ENCODE measurements at regions not wholly inside any gene's neighbourhood (a gene's known extent, or its start where the extent isn't known, plus 50 kb on each side); places are given as distances from the start of the nearest gene placed in this dataset.

DNA sequence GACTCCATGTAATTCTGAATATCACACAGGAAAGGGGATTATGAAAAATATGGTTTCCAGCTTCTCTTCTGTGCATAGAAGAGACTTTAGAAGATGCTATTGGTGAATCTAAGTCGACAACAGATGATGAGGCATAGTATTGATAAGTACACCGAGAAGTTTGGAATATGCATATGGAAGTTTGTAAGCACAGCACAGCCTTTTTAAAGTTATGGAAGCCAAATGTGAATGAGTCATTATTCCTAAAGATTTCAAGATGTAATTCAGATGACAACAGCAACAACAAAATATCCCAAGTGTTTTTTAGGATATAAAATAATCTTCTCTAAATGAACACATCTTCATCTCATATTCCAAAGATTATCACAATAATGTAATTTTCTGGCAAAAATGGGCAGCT, 1723.3 kb downstream of the EFNA5 start:
- TF ChIP-seq, protein P1, sequence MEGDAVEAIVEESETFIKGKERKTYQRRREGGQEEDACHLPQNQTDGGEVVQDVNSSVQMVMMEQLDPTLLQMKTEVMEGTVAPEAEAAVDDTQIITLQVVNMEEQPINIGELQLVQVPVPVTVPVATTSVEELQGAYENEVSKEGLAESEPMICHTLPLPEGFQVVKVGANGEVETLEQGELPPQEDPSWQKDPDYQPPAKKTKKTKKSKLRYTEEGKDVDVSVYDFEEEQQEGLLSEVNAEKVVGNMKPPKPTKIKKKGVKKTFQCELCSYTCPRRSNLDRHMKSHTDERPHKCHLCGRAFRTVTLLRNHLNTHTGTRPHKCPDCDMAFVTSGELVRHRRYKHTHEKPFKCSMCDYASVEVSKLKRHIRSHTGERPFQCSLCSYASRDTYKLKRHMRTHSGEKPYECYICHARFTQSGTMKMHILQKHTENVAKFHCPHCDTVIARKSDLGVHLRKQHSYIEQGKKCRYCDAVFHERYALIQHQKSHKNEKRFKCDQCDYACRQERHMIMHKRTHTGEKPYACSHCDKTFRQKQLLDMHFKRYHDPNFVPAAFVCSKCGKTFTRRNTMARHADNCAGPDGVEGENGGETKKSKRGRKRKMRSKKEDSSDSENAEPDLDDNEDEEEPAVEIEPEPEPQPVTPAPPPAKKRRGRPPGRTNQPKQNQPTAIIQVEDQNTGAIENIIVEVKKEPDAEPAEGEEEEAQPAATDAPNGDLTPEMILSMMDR (IDR thresholded peaks at IDR 0.05) = no peak
- TF ChIP-seq, protein P2, sequence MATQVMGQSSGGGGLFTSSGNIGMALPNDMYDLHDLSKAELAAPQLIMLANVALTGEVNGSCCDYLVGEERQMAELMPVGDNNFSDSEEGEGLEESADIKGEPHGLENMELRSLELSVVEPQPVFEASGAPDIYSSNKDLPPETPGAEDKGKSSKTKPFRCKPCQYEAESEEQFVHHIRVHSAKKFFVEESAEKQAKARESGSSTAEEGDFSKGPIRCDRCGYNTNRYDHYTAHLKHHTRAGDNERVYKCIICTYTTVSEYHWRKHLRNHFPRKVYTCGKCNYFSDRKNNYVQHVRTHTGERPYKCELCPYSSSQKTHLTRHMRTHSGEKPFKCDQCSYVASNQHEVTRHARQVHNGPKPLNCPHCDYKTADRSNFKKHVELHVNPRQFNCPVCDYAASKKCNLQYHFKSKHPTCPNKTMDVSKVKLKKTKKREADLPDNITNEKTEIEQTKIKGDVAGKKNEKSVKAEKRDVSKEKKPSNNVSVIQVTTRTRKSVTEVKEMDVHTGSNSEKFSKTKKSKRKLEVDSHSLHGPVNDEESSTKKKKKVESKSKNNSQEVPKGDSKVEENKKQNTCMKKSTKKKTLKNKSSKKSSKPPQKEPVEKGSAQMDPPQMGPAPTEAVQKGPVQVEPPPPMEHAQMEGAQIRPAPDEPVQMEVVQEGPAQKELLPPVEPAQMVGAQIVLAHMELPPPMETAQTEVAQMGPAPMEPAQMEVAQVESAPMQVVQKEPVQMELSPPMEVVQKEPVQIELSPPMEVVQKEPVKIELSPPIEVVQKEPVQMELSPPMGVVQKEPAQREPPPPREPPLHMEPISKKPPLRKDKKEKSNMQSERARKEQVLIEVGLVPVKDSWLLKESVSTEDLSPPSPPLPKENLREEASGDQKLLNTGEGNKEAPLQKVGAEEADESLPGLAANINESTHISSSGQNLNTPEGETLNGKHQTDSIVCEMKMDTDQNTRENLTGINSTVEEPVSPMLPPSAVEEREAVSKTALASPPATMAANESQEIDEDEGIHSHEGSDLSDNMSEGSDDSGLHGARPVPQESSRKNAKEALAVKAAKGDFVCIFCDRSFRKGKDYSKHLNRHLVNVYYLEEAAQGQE (IDR thresholded peaks at IDR 0.05; ENCODE audit: low read depth, low read length) = no peak
- TF ChIP-seq EP300 (IDR thresholded peaks at IDR 0.05; ENCODE audit: borderline replicate concordance in 1 of 2, low read depth in 1 of 2, low read length in 1 of 2) (no peak), POLR2AphosphoS5 (IDR thresholded peaks at IDR 0.05; ENCODE audit: low read depth, low read length) (no peak), FOXJ3 (CRISPR knock-in tag; IDR thresholded peaks at IDR 0.05) (no peak), EZH2phosphoT487 (IDR thresholded peaks at IDR 0.05; ENCODE audit: borderline replicate concordance, low read depth) (no peak), TAF1 (IDR thresholded peaks at IDR 0.05; ENCODE audit: borderline replicate concordance, low read depth, low read length) (no peak), GABPA (IDR thresholded peaks at IDR 0.05; ENCODE audit: low read depth) (no peak), JUND (IDR thresholded peaks at IDR 0.05) (no peak), GATA2 (CRISPR knock-in tag; IDR thresholded peaks at IDR 0.05) (no peak), SIN3A (IDR thresholded peaks at IDR 0.05; ENCODE audit: borderline replicate concordance, low read depth, low read length) (no peak)
- TF ChIP-seq, protein P3, sequence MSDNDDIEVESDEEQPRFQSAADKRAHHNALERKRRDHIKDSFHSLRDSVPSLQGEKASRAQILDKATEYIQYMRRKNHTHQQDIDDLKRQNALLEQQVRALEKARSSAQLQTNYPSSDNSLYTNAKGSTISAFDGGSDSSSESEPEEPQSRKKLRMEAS (IDR thresholded peaks at IDR 0.05; ENCODE audit: low read depth) = no peak
- TF ChIP-seq, protein P4, sequence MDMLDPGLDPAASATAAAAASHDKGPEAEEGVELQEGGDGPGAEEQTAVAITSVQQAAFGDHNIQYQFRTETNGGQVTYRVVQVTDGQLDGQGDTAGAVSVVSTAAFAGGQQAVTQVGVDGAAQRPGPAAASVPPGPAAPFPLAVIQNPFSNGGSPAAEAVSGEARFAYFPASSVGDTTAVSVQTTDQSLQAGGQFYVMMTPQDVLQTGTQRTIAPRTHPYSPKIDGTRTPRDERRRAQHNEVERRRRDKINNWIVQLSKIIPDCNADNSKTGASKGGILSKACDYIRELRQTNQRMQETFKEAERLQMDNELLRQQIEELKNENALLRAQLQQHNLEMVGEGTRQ (IDR thresholded peaks at IDR 0.05; ENCODE audit: borderline replicate concordance, low read depth, low read length) = no peak
- TF ChIP-seq, protein P5, sequence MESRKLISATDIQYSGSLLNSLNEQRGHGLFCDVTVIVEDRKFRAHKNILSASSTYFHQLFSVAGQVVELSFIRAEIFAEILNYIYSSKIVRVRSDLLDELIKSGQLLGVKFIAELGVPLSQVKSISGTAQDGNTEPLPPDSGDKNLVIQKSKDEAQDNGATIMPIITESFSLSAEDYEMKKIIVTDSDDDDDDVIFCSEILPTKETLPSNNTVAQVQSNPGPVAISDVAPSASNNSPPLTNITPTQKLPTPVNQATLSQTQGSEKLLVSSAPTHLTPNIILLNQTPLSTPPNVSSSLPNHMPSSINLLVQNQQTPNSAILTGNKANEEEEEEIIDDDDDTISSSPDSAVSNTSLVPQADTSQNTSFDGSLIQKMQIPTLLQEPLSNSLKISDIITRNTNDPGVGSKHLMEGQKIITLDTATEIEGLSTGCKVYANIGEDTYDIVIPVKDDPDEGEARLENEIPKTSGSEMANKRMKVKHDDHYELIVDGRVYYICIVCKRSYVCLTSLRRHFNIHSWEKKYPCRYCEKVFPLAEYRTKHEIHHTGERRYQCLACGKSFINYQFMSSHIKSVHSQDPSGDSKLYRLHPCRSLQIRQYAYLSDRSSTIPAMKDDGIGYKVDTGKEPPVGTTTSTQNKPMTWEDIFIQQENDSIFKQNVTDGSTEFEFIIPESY (IDR thresholded peaks at IDR 0.05; ENCODE audit: borderline replicate concordance, low read depth) = no peak
